Body of pancreas (tissue), 4 donors: ENCODE measurements at regions not wholly inside any gene's neighbourhood (a gene's known extent, or its start where the extent isn't known, plus 50 kb on each side); places are given as distances from the start of the nearest gene placed in this dataset.

Experiments used
- ATAC-seq: fragments of 150-250 bp; one replicate; pipeline ENCODE4 v1.9.1; 2016
- DNase-seq, 4 donors: peaks; one replicate each; pipeline ENCODE4 v3.0.0-alpha.2; 2019
- H3K27ac ChIP-seq, 4 donors: fragments of 200-600 bp; sonication (generic); 1 replicate in 3 of 4; 2 replicates in 1 of 4; pipeline versions ENCODE4 v1.5.1 to v1.6.1; 2016 to 2019; ENCODE audit warnings: mild to moderate bottlenecking in 1 of 4, mixed read lengths in 1 of 4, moderate library complexity in 1 of 4
- H3K27me3 ChIP-seq, 2 donors: fragments of 200-600 bp; sonication (generic); one replicate each; pipeline ENCODE4 v1.6.0; 2016; ENCODE audit warnings: mild to moderate bottlenecking in 1 of 2
- H3K36me3 ChIP-seq, 2 donors: fragments of 200-600 bp; sonication (generic); replicated peaks in 1 of 2; 2 replicates each; pipeline ENCODE4 v1.5.1; 2016; ENCODE audit warnings: low read depth in 2 of 2; ENCODE audit not compliant: insufficient read depth in 1 of 2
- H3K4me1 ChIP-seq: fragments of 200-600 bp; sonication (generic); one replicate; pipeline ENCODE4 v1.6.0; 2016
- H3K4me3 ChIP-seq, 2 donors: fragments of 200-600 bp; sonication (generic); 1 replicate in 1 of 2; 2 replicates in 1 of 2; pipeline ENCODE4 v1.5.1; 2016 to 2019
- H3K9me3 ChIP-seq, 3 donors: fragments of 200-600 bp; sonication (generic); 1 replicate in 2 of 3; 2 replicates in 1 of 3; pipeline ENCODE4 v1.5.1; 2016
- CTCF ChIP-seq, 7 experiments: fragments of 450-650 bp in 4 of 7; fragments of 200-600 bp in 3 of 7; sonication (generic) in 3 of 7; IDR thresholded peaks; one replicate each; pipeline ENCODE4 v1.5.1; 2016 to 2019; ENCODE audit warnings: antibody characterized with exemption in 7 of 7
- POLR2A ChIP-seq, 3 donors: fragments of 450-650 bp; IDR thresholded peaks; one replicate each; pipeline ENCODE4 v1.6.1; 2016; ENCODE audit warnings: antibody characterized with exemption in 3 of 3, mild to moderate bottlenecking in 2 of 3
- WGBS, 2 donors: methylation state at CpG; one replicate each; pipeline ENCODE4 v1.1.5; 2017; 5-methylcytosine and 5-hydroxymethylcytosine counted together
- intact Hi-C: fragments of 100-400 bp; cut with DNase I; formaldehyde crosslinking; loops from one replicate; pipeline ENCODE4 v1.15.1; 2023

- intact Hi-C loops = no loop called here
- H3K4me1 ChIP-seq = no peaks in the 10 kb centered on the region
- no peak overlapping the region for H3K27ac ChIP-seq
- no peaks in the 10 kb centered on the region for H3K36me3 ChIP-seq
- no peak for ATAC-seq
- no peak overlapping the region for H3K4me3 ChIP-seq
- no peaks in the 10 kb centered on the region for H3K9me3 ChIP-seq
- H3K27me3 ChIP-seq = no peaks in the 10 kb centered on the region
- DNase-seq = no peak
- WGBS, 2 donors = 82 to 92% methylated on average over 6 of the region's 6 CpGs
- TF ChIP-seq POLR2A (IDR thresholded peaks at IDR 0.05) = no peak
- TF ChIP-seq CTCF (IDR thresholded peaks at IDR 0.05) = no peak
These were observed 346.1 kb upstream of the MIR17HG start for GRCh38 chr13:91001371-91001770.

- Histone ChIP-seq H3K4me1 (peaks cover 20% of the 10 kb centered on the region), H3K27me3 (no peaks in the 10 kb centered on the region), H3K36me3 (no peaks in the 10 kb centered on the region), H3K27ac (no peak overlapping the region), H3K4me3 (no peak overlapping the region), H3K9me3 (no peaks in the 10 kb centered on the region)
- intact Hi-C loops = no loop called here
- TF ChIP-seq CTCF (IDR thresholded peaks at IDR 0.05) (no peak), POLR2A (IDR thresholded peaks at IDR 0.05) (no peak)
- WGBS, 2 donors = 32 to 38% methylated on average over 3 of the region's 3 CpGs
- ATAC-seq (no peak), DNase-seq (no peak)
These were observed 332.8 kb upstream of the MIR17HG start for GRCh38 chr13:91014696-91015095.

GRCh38 chr13:91017031-91017668 is 330.3 kb upstream of the MIR17HG start:
- ATAC-seq (peak; percentile 84), DNase-seq (peak; percentile 42 to 67 (median 54))
- H3K4me3 ChIP-seq = no peak overlapping the region
- 31 to 32% methylated on average over 2 of the region's 2 CpGs for WGBS, 2 donors
- H3K9me3 ChIP-seq = no peaks in the 10 kb centered on the region
- peaks cover 29% of the 10 kb centered on the region for H3K4me1 ChIP-seq
- intact Hi-C loops = no loop called here
- no peaks in the 10 kb centered on the region for H3K36me3 ChIP-seq
- TF ChIP-seq CTCF (IDR thresholded peaks at IDR 0.05) (peak; percentile 54 to 76 (median 70)), POLR2A (IDR thresholded peaks at IDR 0.05) (no peak)
- no peak overlapping the region for H3K27ac ChIP-seq
- no peaks in the 10 kb centered on the region for H3K27me3 ChIP-seq

- DNase-seq (peak; percentile 21 to 64 (median 36)), ATAC-seq (peak; percentile 63)
- no peak overlapping the region for H3K4me3 ChIP-seq
- H3K36me3 ChIP-seq = no peaks in the 10 kb centered on the region
- no peaks in the 10 kb centered on the region for H3K9me3 ChIP-seq
- 46 to 56% methylated on average over 15 of the region's 15 CpGs for WGBS, 2 donors
- no peaks in the 10 kb centered on the region for H3K27me3 ChIP-seq
- TF ChIP-seq CTCF (IDR thresholded peaks at IDR 0.05) = peak in 1 of 7 experiments; percentile 4
- no peak for TF ChIP-seq POLR2A (IDR thresholded peaks at IDR 0.05)
- H3K4me1 ChIP-seq = peaks cover 29% of the 10 kb centered on the region
- no peak overlapping the region for H3K27ac ChIP-seq
- intact Hi-C loops = no loop called here
These were observed 329.8 kb upstream of the MIR17HG start for GRCh38 chr13:91017669-91018053.

GRCh38 chr13:91020461-91021034 is 326.9 kb upstream of the MIR17HG start:
- H3K27ac ChIP-seq = no peak overlapping the region
- intact Hi-C loops = no loop called here
- H3K36me3 ChIP-seq = no peaks in the 10 kb centered on the region
- DNase-seq = no peak
- ATAC-seq = no peak
- no peak overlapping the region for H3K4me3 ChIP-seq
- H3K27me3 ChIP-seq = no peaks in the 10 kb centered on the region
- H3K4me1 ChIP-seq = peaks cover 29% of the 10 kb centered on the region
- TF ChIP-seq POLR2A (IDR thresholded peaks at IDR 0.05) (no peak), CTCF (IDR thresholded peaks at IDR 0.05) (no peak)
- no peaks in the 10 kb centered on the region for H3K9me3 ChIP-seq
